T-cell (primary cell): ENCODE measurements at regions not wholly inside any gene's neighbourhood (a gene's known extent, or its start where the extent isn't known, plus 50 kb on each side); places are given as distances from the start of the nearest gene placed in this dataset.
"Not testable (repeated sequence)": the region's sequence is repeated elsewhere in the genome, so short reads cannot be mapped to it uniquely, and the experiment has no call there.

Experiments used
- ATAC-seq, 4 experiments: fragments of 200-7000 bp in 3 of 4; fragments of 150-1000 bp in 1 of 4; cut with Tn5 transposase; replicated peaks in 1 of 4; 1 replicate in 3 of 4; 2 replicates in 1 of 4; pipeline ENCODE4 v1.10.0; 2021; ENCODE audit warnings: moderate library complexity in 3 of 4, mild to moderate bottlenecking in 2 of 4, moderate number of reproducible peaks in 1 of 4
- CTCF ChIA-PET, 2 donors: fragments of 300-600 bp; sonication (Branson Sonifier 250); formaldehyde crosslinking; loops; one replicate each; lab custom pipeline; 2022; ENCODE audit warnings: antibody characterized with exemption in 2 of 2; lab: Charles Lee
- POLR2A ChIA-PET, 2 donors: fragments of 300-600 bp; sonication (Branson Sonifier 250); formaldehyde crosslinking; loops; one replicate each; lab custom pipeline; 2022; ENCODE audit warnings: antibody characterized with exemption in 2 of 2; lab: Charles Lee
- DNase-seq, 35 experiments: peaks; one replicate each; pipeline versions ENCODE4 v3.0.0 to v3.0.0-alpha.2; 2013 to 2023
- H3K27ac ChIP-seq: one replicate; pipeline ENCODE4 v1.5.1; 2013; ENCODE audit warnings: low read length
- H3K27me3 ChIP-seq, 2 experiments: replicated peaks in 1 of 2; 1 replicate in 1 of 2; 2 replicates in 1 of 2; pipeline versions ENCODE4 v1.6.1 to v1.7.0; 2013; ENCODE audit warnings: low read length in 1 of 2, mixed read lengths in 1 of 2; ENCODE audit not compliant: control insufficient read depth in 2 of 2, insufficient read depth in 2 of 2; ENCODE audit errors: extremely low read depth in 1 of 2
- H3K36me3 ChIP-seq, 2 donors: 1 replicate in 1 of 2; 2 replicates in 1 of 2; pipeline versions ENCODE4 v1.6.1 to v1.7.0; 2013; ENCODE audit warnings: low read length in 1 of 2; ENCODE audit not compliant: control insufficient read depth in 2 of 2, insufficient read depth in 1 of 2; ENCODE audit errors: extremely low read depth in 1 of 2
- H3K4me1 ChIP-seq, 2 experiments: 1 replicate in 1 of 2; 2 replicates in 1 of 2; pipeline versions ENCODE4 v1.6.1 to v1.7.0; 2013; ENCODE audit warnings: low read length in 2 of 2, mixed read lengths in 1 of 2; ENCODE audit not compliant: insufficient read depth in 2 of 2, control insufficient read depth in 1 of 2; ENCODE audit errors: extremely low read depth in 1 of 2
- H3K4me3 ChIP-seq, 2 donors: 1 replicate in 1 of 2; 2 replicates in 1 of 2; pipeline versions ENCODE4 v1.5.1 to v1.7.0; 2013; ENCODE audit warnings: mild to moderate bottlenecking in 2 of 2, low read length in 1 of 2, moderate library complexity in 1 of 2; ENCODE audit not compliant: control insufficient read depth in 1 of 2; ENCODE audit errors: extremely low read depth in 1 of 2
- H3K9me3 ChIP-seq: 2 replicates; pipeline ENCODE4 v1.7.0; 2013
- H3K27ac Mint-ChIP-seq, 2 donors: one replicate each; pipeline ENCODE4 v1.8.0; 2020 to 2021; ENCODE audit warnings: mild to moderate bottlenecking in 2 of 2, mixed read lengths in 2 of 2
- H3K27me3 Mint-ChIP-seq, 2 donors: one replicate each; pipeline ENCODE4 v1.8.0; 2021 to 2022; ENCODE audit warnings: mixed read lengths in 2 of 2
- H3K36me3 Mint-ChIP-seq: one replicate; pipeline ENCODE4 v1.8.0; 2021; ENCODE audit warnings: mixed read lengths
- H3K4me1 Mint-ChIP-seq, 3 donors: one replicate each; pipeline ENCODE4 v1.8.0; 2020 to 2022; ENCODE audit warnings: mixed read lengths in 3 of 3, mild to moderate bottlenecking in 1 of 3
- H3K4me3 Mint-ChIP-seq, 3 donors: one replicate each; pipeline ENCODE4 v1.8.0; 2020 to 2022; ENCODE audit warnings: mild to moderate bottlenecking in 3 of 3, mixed read lengths in 3 of 3, moderate library complexity in 3 of 3
- H3K9me3 Mint-ChIP-seq, 3 donors: one replicate each; pipeline ENCODE4 v1.8.0; 2020 to 2022; ENCODE audit warnings: mixed read lengths in 3 of 3
- WGBS: methylation state at CpG from one replicate; pipeline ENCODE4 v1.1.5; 2013; ENCODE audit warnings: missing lambda C conversion rate; ENCODE audit not compliant: insufficient coverage; 5-methylcytosine and 5-hydroxymethylcytosine counted together

DNA sequence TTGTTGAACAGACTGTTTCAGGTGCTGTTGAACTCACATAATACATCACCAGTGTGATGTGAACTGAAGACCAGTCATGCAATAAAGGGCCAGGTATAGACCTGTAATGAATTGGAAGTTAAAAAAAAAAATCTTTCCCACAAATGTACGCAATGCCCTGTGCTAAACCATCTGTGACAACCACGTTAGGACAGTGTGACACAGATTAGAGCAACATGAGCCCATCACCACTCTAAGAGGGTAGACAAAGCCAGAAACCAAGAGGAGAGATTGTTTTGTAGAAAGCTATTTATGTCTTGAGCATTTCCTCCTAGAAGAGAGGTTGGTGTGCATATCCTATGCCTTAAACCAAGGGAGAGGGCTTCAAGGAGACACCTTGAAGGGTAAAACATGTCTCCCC is 77.0 kb upstream of the BEND6 start:
- no peak overlapping the region for H3K4me3 Mint-ChIP-seq
- H3K9me3 ChIP-seq, result no peaks in the 10 kb centered on the region
- ChIA-PET POLR2A (no interaction called here), CTCF (no interaction called here)
- no peaks in the 10 kb centered on the region for H3K4me1 ChIP-seq
- H3K27me3 ChIP-seq, result no peaks in the 10 kb centered on the region
- DNase-seq, result no peak
- H3K36me3 Mint-ChIP-seq, result no peaks in the 10 kb centered on the region
- no peaks in the 10 kb centered on the region for H3K9me3 Mint-ChIP-seq
- peaks cover 11 to 12% of the 10 kb centered on the region in 2 donors for H3K27me3 Mint-ChIP-seq
- H3K4me1 Mint-ChIP-seq, result no peaks in the 10 kb centered on the region
- ATAC-seq, result no peak
- H3K4me3 ChIP-seq, result no peak overlapping the region
- H3K27ac ChIP-seq, result no peak overlapping the region
- no CpG with 5 or more reads among the region's 2 CpGs for whole genome bisulfite sequencing
- H3K36me3 ChIP-seq, result no peaks in the 10 kb centered on the region
- no peak overlapping the region for H3K27ac Mint-ChIP-seq

DNA sequence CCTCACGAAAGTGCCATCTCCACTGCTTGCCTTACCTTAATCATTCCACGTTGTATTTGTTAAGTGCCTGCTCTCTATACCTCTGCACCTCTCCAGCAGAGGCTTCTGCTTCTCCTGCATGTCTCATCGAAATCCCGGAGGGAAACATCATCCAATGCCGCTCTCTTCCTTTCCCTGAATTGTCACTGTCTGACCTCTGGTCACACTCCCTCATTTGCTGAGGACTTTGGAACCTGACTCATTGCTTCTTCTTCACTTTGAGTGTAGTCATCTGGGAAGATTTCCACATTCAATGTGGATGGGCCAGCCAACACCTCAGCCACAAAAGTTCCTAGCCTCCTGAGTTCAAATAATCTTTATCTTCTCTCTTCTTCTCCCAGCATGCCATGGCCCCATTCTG is 78.9 kb upstream of the BEND6 start:
- Mint-ChIP-seq H3K27ac (no peak overlapping the region), H3K4me3 (no peak overlapping the region), H3K9me3 (no peaks in the 10 kb centered on the region), H3K36me3 (no peaks in the 10 kb centered on the region), H3K27me3 (peaks cover 8 to 12% of the 10 kb centered on the region in 2 donors), H3K4me1 (no peaks in the 10 kb centered on the region)
- WGBS, result 100% methylated on average over 1 of the region's 5 CpGs
- no peaks in the 10 kb centered on the region for H3K4me1 ChIP-seq
- H3K36me3 ChIP-seq, result no peaks in the 10 kb centered on the region
- no peak overlapping the region for H3K4me3 ChIP-seq
- no peaks in the 10 kb centered on the region for H3K27me3 ChIP-seq
- no peak overlapping the region for H3K27ac ChIP-seq
- POLR2A ChIA-PET, result no interaction called here
- ATAC-seq (no peak), DNase-seq (no peak)
- CTCF ChIA-PET, result no interaction called here
- H3K9me3 ChIP-seq, result no peaks in the 10 kb centered on the region

DNA sequence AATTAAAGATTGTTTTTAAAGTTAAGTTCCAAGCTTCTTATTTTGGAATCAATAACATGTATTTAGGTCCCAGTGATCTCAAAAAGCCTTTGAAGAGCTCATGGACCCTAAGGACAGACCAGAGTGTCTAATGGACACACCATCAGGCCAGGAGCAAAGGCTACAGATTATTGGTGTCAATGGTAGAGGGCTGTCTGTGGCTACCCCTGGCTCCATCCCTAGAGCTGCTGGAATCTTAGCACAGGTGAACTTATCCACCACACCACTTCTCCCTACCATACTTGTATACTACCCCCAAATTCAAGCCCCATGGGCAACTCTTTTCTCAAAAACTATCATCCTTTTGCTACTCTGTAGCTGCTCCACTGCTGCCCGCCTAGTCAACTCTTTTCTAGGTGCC is 79.4 kb upstream of the BEND6 start:
- H3K4me3 ChIP-seq, result no peak overlapping the region
- no peaks in the 10 kb centered on the region for H3K4me1 Mint-ChIP-seq
- peaks cover 8 to 12% of the 10 kb centered on the region in 2 donors for H3K27me3 Mint-ChIP-seq
- H3K9me3 ChIP-seq, result no peaks in the 10 kb centered on the region
- H3K36me3 ChIP-seq, result no peaks in the 10 kb centered on the region
- POLR2A ChIA-PET, result no interaction called here
- no peak for DNase-seq
- WGBS, result 63% methylated on average over 1 of the region's 1 CpG
- ATAC-seq, result no peak
- H3K27ac ChIP-seq, result no peak overlapping the region
- H3K36me3 Mint-ChIP-seq, result no peaks in the 10 kb centered on the region
- no peaks in the 10 kb centered on the region for H3K27me3 ChIP-seq
- CTCF ChIA-PET, result no interaction called here
- H3K9me3 Mint-ChIP-seq, result no peaks in the 10 kb centered on the region
- H3K4me1 ChIP-seq, result no peaks in the 10 kb centered on the region
- H3K4me3 Mint-ChIP-seq, result no peak overlapping the region
- H3K27ac Mint-ChIP-seq, result no peak overlapping the region

DNA sequence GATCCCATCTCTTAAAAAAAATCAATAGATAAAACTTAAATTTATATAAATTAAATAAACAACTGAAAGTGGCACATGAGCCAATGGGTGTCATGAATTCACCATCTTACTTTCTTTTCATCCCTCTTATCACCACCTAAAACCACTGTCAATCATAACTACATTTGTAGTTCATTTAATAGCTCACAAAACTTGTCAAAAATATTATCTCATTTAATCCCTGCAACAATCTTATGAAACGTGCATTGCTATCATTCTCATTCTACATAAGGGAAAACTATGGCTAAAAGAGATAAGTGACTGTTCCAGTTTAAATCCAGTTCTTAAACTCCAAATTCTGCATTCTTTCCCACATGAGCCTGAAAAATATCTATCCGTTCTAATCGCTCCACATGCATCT is 80.6 kb upstream of the BEND6 start:
- Histone ChIP-seq H3K27ac (no peak overlapping the region), H3K36me3 (no peaks in the 10 kb centered on the region), H3K9me3 (no peaks in the 10 kb centered on the region), H3K4me1 (no peaks in the 10 kb centered on the region), H3K27me3 (peaks cover 0 to 2% of the 10 kb centered on the region in 2 experiments), H3K4me3 (no peak overlapping the region)
- H3K4me1 Mint-ChIP-seq, result no peaks in the 10 kb centered on the region
- ATAC-seq, result no peak
- no peak for DNase-seq
- no peaks in the 10 kb centered on the region for H3K36me3 Mint-ChIP-seq
- H3K4me3 Mint-ChIP-seq, result no peak overlapping the region
- H3K27ac Mint-ChIP-seq, result no peak overlapping the region
- ChIA-PET POLR2A (interaction anchor here in 1 of 2 donors (0.7 kb wide), 1 partner anchor 82 kb away, joined by 3 read pairs; no protein-coding TSS in a partner anchor), CTCF (interaction anchor here in 1 of 2 donors (0.6 to 0.7 kb wide), 2 partner anchors 30 to 357 kb away, joined by 3 read pairs; no protein-coding TSS in a partner anchor)
- peaks cover 8 to 12% of the 10 kb centered on the region in 2 donors for H3K27me3 Mint-ChIP-seq
- WGBS, result no CpG with 5 or more reads among the region's 3 CpGs
- H3K9me3 Mint-ChIP-seq, result no peaks in the 10 kb centered on the region

DNA sequence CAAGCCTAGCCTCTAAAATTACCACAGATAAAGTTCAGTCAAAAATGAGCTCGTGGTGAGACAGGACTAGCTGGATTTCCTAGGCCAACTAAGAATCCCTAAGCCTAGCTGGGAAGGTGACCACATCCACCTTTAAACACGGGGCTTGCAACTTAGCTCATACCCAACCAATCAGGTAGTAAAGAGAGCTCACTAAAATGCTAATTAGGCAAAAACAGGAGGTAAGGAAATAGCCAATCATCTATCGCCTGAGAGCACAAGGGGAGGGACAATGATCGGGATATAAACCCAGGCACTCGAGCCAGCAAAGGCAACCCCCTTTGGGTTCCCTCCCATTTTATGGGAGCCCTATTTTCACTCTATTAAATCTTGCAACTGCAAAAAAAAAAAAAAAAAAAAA is 84.9 kb upstream of the BEND6 start:
- H3K4me1 ChIP-seq, H3K27ac Mint-ChIP-seq, H3K9me3 Mint-ChIP-seq, ATAC-seq, H3K27me3 ChIP-seq, H3K27me3 Mint-ChIP-seq, H3K4me3 ChIP-seq, H3K4me3 Mint-ChIP-seq, H3K9me3 ChIP-seq, H3K27ac ChIP-seq, H3K36me3 Mint-ChIP-seq, H3K36me3 ChIP-seq, H3K4me1 Mint-ChIP-seq, DNase-seq: not testable (repeated sequence)
- 57% methylated on average over 1 of the region's 5 CpGs for WGBS
- CTCF ChIA-PET, result interaction anchor here (0.6 to 1.0 kb wide), 5 partner anchors 8 to 514 kb away, joined by 3 to 6 read pairs (median 4); no protein-coding TSS in a partner anchor
- POLR2A ChIA-PET, result interaction anchor here (0.6 to 0.7 kb wide), 2 partner anchors 14 to 105 kb away, joined by 7 to 12 read pairs; no protein-coding TSS in a partner anchor

DNA sequence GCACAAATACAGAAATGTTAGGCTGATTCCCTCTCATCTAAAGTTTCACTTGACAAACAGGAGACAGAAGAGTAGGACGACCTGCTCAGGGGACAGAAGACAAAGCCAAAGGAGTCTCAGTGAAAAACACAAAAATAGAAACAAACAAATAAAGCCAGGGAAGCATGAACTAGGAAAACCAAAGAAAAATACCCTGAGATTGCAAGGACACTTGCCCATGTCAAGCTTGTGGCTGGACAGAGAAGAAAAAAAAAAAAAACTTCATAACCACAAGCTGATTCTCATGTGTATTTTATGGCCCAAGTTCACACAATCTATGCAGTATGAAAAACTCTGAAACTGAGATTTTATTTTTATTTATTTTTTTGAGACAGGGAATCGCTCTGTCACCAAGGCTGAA is 85.6 kb upstream of the BEND6 start:
- Mint-ChIP-seq H3K27me3 (peaks cover 3 to 8% of the 10 kb centered on the region in 2 donors), H3K9me3 (no peaks in the 10 kb centered on the region), H3K4me1 (no peaks in the 10 kb centered on the region), H3K36me3 (no peaks in the 10 kb centered on the region), H3K27ac (no peak overlapping the region), H3K4me3 (no peak overlapping the region)
- ATAC-seq (no peak), DNase-seq (no peak)
- Histone ChIP-seq H3K36me3 (no peaks in the 10 kb centered on the region), H3K4me3 (no peak overlapping the region), H3K27me3 (peaks cover 0 to 9% of the 10 kb centered on the region in 2 experiments), H3K27ac (no peak overlapping the region), H3K4me1 (no peaks in the 10 kb centered on the region), H3K9me3 (no peaks in the 10 kb centered on the region)
- ChIA-PET CTCF (interaction anchor here in 1 of 2 donors (0.6 kb wide), 1 partner anchor 322 kb away, joined by 3 read pairs; no protein-coding TSS in a partner anchor), POLR2A (no interaction called here)
- WGBS, result no CpG with 5 or more reads among the region's 2 CpGs

DNA sequence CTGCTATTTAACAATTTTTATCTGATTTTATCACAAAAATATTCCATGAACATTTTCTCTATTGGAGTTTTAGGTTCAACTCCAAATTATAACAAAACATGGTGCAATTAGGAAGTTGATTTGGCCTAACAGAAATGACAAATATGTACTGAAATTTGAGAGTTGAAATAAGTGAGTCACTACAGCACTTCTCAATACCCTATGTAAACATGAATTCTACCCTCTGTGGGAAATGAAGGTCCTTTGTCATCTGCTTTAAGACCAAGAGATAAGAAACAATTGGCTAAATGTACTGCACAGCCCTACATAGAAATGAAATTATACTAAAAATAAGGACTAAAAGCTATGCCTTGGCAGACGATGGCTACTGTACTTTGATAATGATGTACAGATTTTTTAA is 86.2 kb upstream of the BEND6 start:
- WGBS, result no CpG with 5 or more reads among the region's 1 CpG

More for the DNA sequence above, 86.2 kb upstream of the BEND6 start:
- Mint-ChIP-seq H3K4me1 (no peaks in the 10 kb centered on the region), H3K27ac (no peak overlapping the region), H3K9me3 (no peaks in the 10 kb centered on the region), H3K27me3 (peaks cover 3 to 9% of the 10 kb centered on the region in 2 donors), H3K36me3 (no peaks in the 10 kb centered on the region), H3K4me3 (no peak overlapping the region)
- Histone ChIP-seq H3K9me3 (no peaks in the 10 kb centered on the region), H3K27ac (no peak overlapping the region), H3K4me3 (no peak overlapping the region), H3K27me3 (peaks cover 0 to 9% of the 10 kb centered on the region in 2 experiments), H3K4me1 (no peaks in the 10 kb centered on the region), H3K36me3 (no peaks in the 10 kb centered on the region)
- ChIA-PET POLR2A (no interaction called here), CTCF (interaction anchor here in 1 of 2 donors (0.6 kb wide), 1 partner anchor 323 kb away, joined by 3 read pairs; no protein-coding TSS in a partner anchor)
- ATAC-seq, result no peak
- DNase-seq, result no peak
